ENCODE measurements at regions not wholly inside any gene's neighbourhood (a gene's known extent, or its start where the extent isn't known, plus 50 kb on each side); places are given as distances from the start of the nearest gene placed in this dataset.

- ATAC-seq, result no peak
- no peak for TF ChIP-seq TSHZ2 (CRISPR knock-in tag; IDR thresholded peaks at IDR 0.05)
- no peak for TF ChIP-seq CSDC2 (CRISPR knock-in tag; IDR thresholded peaks at IDR 0.05)
- no peak for TF ChIP-seq ZNF565 (CRISPR knock-in tag; conservative IDR thresholded peaks at IDR 0.05; ENCODE audit: low read depth)
- TF ChIP-seq TOX (CRISPR knock-in tag; IDR thresholded peaks at IDR 0.05; ENCODE audit: borderline replicate concordance), result no peak
- no peak for TF ChIP-seq CSRNP3 (CRISPR knock-in tag; IDR thresholded peaks at IDR 0.05)
- TF ChIP-seq ZFP30 (CRISPR knock-in tag; IDR thresholded peaks at IDR 0.05), result no peak
- no peak for TF ChIP-seq ZNF8 (CRISPR knock-in tag; IDR thresholded peaks at IDR 0.05)
- TF ChIP-seq RARB (CRISPR knock-in tag; IDR thresholded peaks at IDR 0.05), result no peak
- no peak for TF ChIP-seq ZNF70 (CRISPR knock-in tag; IDR thresholded peaks at IDR 0.05)
- no peak for TF ChIP-seq POU6F1 (CRISPR knock-in tag; IDR thresholded peaks at IDR 0.05; ENCODE audit: borderline replicate concordance, low read depth)
These were observed 97.4 kb downstream of the FBXO4 start for GRCh38 chr5:42022383-42022972.

- ATAC-seq, result no peak
- TF ChIP-seq ZC3H10 (CRISPR knock-in tag; IDR thresholded peaks at IDR 0.05) (no peak), PATZ1 (CRISPR knock-in tag; IDR thresholded peaks at IDR 0.05; ENCODE audit: borderline replicate concordance) (no peak), CSRNP3 (CRISPR knock-in tag; IDR thresholded peaks at IDR 0.05) (no peak), POU6F1 (CRISPR knock-in tag; IDR thresholded peaks at IDR 0.05; ENCODE audit: borderline replicate concordance, low read depth) (no peak), TSHZ2 (CRISPR knock-in tag; IDR thresholded peaks at IDR 0.05) (no peak), ESRRG (CRISPR knock-in tag; IDR thresholded peaks at IDR 0.05) (no peak), OSR1 (CRISPR knock-in tag; IDR thresholded peaks at IDR 0.05) (no peak), ZNF70 (CRISPR knock-in tag; IDR thresholded peaks at IDR 0.05) (no peak), CSDC2 (CRISPR knock-in tag; IDR thresholded peaks at IDR 0.05) (no peak), ZNF565 (CRISPR knock-in tag; conservative IDR thresholded peaks at IDR 0.05; ENCODE audit: low read depth) (no peak), ZFP30 (CRISPR knock-in tag; IDR thresholded peaks at IDR 0.05) (no peak), ISL1 (CRISPR knock-in tag; IDR thresholded peaks at IDR 0.05) (no peak), ZNF8 (CRISPR knock-in tag; IDR thresholded peaks at IDR 0.05) (no peak)
These were observed 101.4 kb downstream of the FBXO4 start for GRCh38 chr5:42026446-42026845.
